GM12873 (cell line): ENCODE measurements at regions not wholly inside any gene's neighbourhood (a gene's known extent, or its start where the extent isn't known, plus 50 kb on each side); places are given as distances from the start of the nearest gene placed in this dataset.

Source experiments
- CTCF ChIP-seq: IDR thresholded peaks from 2 replicates; pipeline ENCODE4 v1.5.1; 2012; ENCODE audit warnings: low read depth, mild to moderate bottlenecking, moderate library complexity, low read length, control low read depth; ENCODE audit not compliant: insufficient read depth; ENCODE audit errors: missing control alignments

DNA sequence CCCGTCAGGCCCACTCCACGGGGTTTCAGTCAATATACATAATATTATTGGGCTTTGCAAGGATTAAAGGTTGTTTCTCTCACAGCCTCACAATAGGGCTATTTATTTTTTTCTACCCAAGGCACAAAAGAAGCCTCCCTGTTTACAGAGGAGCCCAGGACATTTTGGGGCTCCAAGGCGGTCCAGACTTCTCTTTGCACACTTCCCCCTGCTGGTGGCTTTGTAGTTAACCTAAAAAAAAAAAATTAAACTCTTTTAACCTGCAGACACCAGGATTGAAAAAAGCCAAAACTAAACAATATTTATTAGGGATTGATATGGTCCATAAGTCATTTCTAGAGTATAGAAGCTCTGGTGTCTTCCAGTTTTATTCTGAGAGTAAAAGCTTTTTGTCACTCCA lies 169.7 kb upstream of the ZFHX3 start:
- peak; percentile 35 for TF ChIP-seq CTCF

GRCh38 chr16:73216932-73217331 lies 169.0 kb upstream of the ZFHX3 start:
- no peak for TF ChIP-seq CTCF

GRCh38 chr16:73215678-73216377 lies 167.9 kb upstream of the ZFHX3 start:
- no peak for TF ChIP-seq CTCF

DNA sequence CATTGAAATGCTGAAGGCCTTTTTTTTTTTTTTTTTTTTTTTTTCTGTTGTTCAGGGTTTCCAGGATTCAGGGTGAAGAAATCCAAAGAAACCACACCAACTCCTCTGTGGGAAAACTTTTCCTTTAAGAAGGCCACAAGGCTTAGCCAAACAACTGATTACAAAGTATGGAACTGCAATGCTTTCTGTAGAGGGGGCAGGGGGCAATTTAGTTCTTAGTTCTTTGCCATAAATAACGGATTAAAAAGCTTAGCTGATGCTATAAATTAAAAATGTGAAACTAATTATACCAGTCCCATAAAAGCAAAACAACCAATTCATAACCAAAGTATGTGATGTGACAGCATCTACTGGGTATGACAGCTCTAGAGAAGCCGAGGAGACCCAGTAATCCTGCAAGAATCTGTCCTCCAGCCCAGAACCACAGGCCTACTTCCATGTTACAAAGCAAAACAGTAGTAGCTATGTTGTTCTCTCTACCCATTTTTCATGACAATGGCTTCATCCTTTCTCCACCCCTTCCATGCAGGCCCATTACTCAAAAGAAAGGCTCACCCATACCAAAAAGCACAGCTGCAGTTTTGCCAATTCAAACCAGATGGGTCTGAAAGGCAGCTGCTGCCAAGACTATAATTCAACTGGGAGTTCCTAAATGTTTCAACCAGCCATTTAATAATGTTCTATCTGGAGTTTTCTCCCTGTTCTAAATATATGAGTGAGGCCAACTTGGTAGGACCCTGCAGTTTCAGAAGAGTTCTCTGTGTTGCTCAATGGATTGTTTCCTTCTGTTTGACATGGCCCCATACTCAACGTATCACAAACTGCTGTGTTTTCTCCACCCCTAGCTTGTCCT lies 167.1 kb upstream of the ZFHX3 start:
- no peak for TF ChIP-seq CTCF

GRCh38 chr16:73213732-73214455 lies 166.0 kb upstream of the ZFHX3 start:
- no peak for TF ChIP-seq CTCF

DNA sequence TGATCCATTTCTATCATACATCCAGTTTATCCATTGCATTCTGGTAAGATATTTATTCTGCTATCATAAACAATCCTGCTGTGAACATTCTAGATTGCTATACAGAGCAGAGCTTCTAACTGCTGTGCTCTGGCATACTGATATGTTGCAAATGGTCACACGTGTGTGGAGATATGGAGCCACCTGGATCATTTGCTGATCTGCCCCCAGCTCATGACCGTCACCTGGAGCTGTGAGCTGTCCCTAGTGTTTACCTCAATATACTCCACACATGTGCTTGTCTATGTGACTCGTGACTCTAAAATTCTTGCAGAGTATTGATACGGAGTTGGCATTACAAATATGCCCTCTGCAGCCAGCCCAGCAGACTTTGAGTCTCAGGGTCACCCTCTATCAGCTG lies 164.5 kb upstream of the ZFHX3 start:
- TF ChIP-seq CTCF = no peak

DNA sequence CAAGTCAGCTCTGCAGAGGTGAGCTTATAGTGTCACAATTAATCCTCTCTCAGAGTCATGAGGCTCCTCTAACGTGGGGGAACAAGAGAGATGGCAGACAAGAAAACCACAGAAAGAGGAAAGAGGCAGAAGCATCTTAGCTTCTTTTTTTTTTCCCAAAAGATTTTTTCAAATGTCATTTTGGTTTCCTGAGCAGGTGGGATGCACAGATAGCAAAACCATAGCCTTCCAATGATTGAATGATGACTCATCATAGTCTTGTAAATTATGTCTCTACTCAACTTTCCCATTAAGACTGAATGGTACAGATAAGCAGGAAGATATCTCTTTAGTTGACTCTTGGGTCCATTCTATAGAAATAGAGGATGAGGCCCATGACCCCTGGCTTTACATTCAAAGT lies 162.8 kb upstream of the ZFHX3 start:
- no peak for TF ChIP-seq CTCF
